GM23338 (cell line): ENCODE measurements at regions not wholly inside any gene's neighbourhood (a gene's known extent, or its start where the extent isn't known, plus 50 kb on each side); places are given as distances from the start of the nearest gene placed in this dataset.
A peak's percentile ranks its signal among the peaks of the same experiment; 100 is the strongest.

Experiments used
- ATAC-seq: fragments of 200-7000 bp; cut with Tn5 transposase; 3 replicates; pipeline ENCODE4 v1.9.1; 2020
- DNase-seq: peaks from one replicate; pipeline ENCODE4 v3.0.0-alpha.2; 2015; ENCODE audit warnings: low spot score
- H2AFZ ChIP-seq: fragments of 200-600 bp; sonication (generic); 2 replicates; pipeline ENCODE4 v1.8.0; 2016; ENCODE audit warnings: antibody characterized with exemption, mild to moderate bottlenecking, moderate library complexity
- H3F3A ChIP-seq: fragments of 200-600 bp; sonication (generic); replicated peaks from 2 replicates; pipeline ENCODE4 v1.8.0; 2017; ENCODE audit warnings: antibody characterized with exemption, mixed run types, low read depth
- H3K27ac ChIP-seq: fragments of 200-600 bp; sonication (generic); 2 replicates; pipeline ENCODE4 v1.6.1; 2016; ENCODE audit warnings: low read depth
- H3K27me3 ChIP-seq: fragments of 200-600 bp; sonication (generic); 2 replicates; pipeline ENCODE4 v1.8.0; 2016; ENCODE audit warnings: mild to moderate bottlenecking, mixed run types, moderate library complexity; ENCODE audit not compliant: insufficient read depth
- H3K36me3 ChIP-seq: fragments of 200-600 bp; sonication (generic); 2 replicates; pipeline ENCODE4 v1.8.0; 2016; ENCODE audit warnings: mild to moderate bottlenecking; ENCODE audit not compliant: insufficient read depth
- H3K4me1 ChIP-seq: fragments of 200-600 bp; sonication (generic); 2 replicates; pipeline ENCODE4 v1.8.0; 2016; ENCODE audit warnings: mild to moderate bottlenecking, moderate library complexity; ENCODE audit not compliant: insufficient read depth
- H3K4me2 ChIP-seq: fragments of 200-600 bp; sonication (generic); 2 replicates; pipeline ENCODE4 v1.7.1; 2017; ENCODE audit warnings: mixed run types
- H3K4me3 ChIP-seq: fragments of 200-600 bp; sonication (generic); 2 replicates; pipeline ENCODE4 v1.6.1; 2016; ENCODE audit warnings: mixed run types
- H3K79me2 ChIP-seq: fragments of 200-600 bp; sonication (generic); replicated peaks from 2 replicates; pipeline ENCODE4 v1.8.0; 2017; ENCODE audit warnings: mild to moderate bottlenecking; ENCODE audit not compliant: insufficient read depth
- H3K9me2 ChIP-seq: fragments of 200-600 bp; sonication (generic); 2 replicates; pipeline ENCODE4 v1.8.0; 2017; ENCODE audit not compliant: insufficient read depth
- H4K20me1 ChIP-seq: fragments of 200-600 bp; sonication (generic); replicated peaks from 2 replicates; pipeline ENCODE4 v1.8.0; 2017; ENCODE audit warnings: mild to moderate bottlenecking; ENCODE audit not compliant: insufficient read depth
- H3K27ac Mint-ChIP-seq: 2 replicates; pipeline ENCODE4 v1.8.0; 2020; ENCODE audit warnings: inconsistent platforms, mild to moderate bottlenecking, moderate library complexity, mixed read lengths
- H3K27me3 Mint-ChIP-seq: 3 replicates; pipeline ENCODE4 v1.8.0; 2022; ENCODE audit warnings: low read depth, mild to moderate bottlenecking, moderate library complexity, mixed read lengths, inconsistent platforms; ENCODE audit not compliant: insufficient read depth, poor library complexity
- H3K36me3 Mint-ChIP-seq: 3 replicates; pipeline ENCODE4 v1.8.0; 2021; ENCODE audit warnings: low read depth, mild to moderate bottlenecking, inconsistent platforms, moderate library complexity, mixed read lengths
- H3K4me1 Mint-ChIP-seq: 3 replicates; pipeline ENCODE4 v1.8.0; 2020; ENCODE audit warnings: mild to moderate bottlenecking, inconsistent platforms, mixed read lengths
- H3K4me3 Mint-ChIP-seq: 3 replicates; pipeline ENCODE4 v1.8.0; 2021; ENCODE audit warnings: moderate library complexity, mild to moderate bottlenecking, inconsistent platforms, mixed read lengths
- H3K9me3 Mint-ChIP-seq: 3 replicates; pipeline ENCODE4 v1.8.0; 2020; ENCODE audit warnings: moderate library complexity, mild to moderate bottlenecking, inconsistent platforms, mixed read lengths
- CREB1 ChIP-seq: fragments of 250-450 bp; sonication (Bioruptor Pico); IDR thresholded peaks from 2 replicates; pipeline ENCODE4 v1.5.0; 2020; ENCODE audit warnings: low read depth, mild to moderate bottlenecking, moderate library complexity
- EZH2 ChIP-seq: fragments of 200-600 bp; sonication (generic); IDR thresholded peaks from one replicate; pipeline ENCODE4 v1.8.0; 2017; ENCODE audit warnings: antibody characterized with exemption, mild to moderate bottlenecking, low read depth; ENCODE audit not compliant: unreplicated experiment
- EZH2phosphoT487 ChIP-seq: fragments of 200-600 bp; sonication (generic); IDR thresholded peaks from one replicate; pipeline ENCODE4 v1.8.1; 2018; ENCODE audit warnings: antibody characterized with exemption; ENCODE audit not compliant: unreplicated experiment
- JUNB ChIP-seq: IDR thresholded peaks from one replicate; pipeline ENCODE4 v1.6.1; 2016; ENCODE audit warnings: antibody characterized with exemption; ENCODE audit not compliant: unreplicated experiment
- NANOG ChIP-seq: IDR thresholded peaks from 2 replicates; pipeline ENCODE4 v1.6.1; 2016; ENCODE audit warnings: antibody characterized with exemption, borderline replicate concordance
- POLR2AphosphoS5 ChIP-seq: IDR thresholded peaks from 2 replicates; pipeline ENCODE4 v1.6.1; 2016; ENCODE audit warnings: antibody characterized with exemption, low read depth
- STAT1 ChIP-seq: IDR thresholded peaks from one replicate; pipeline ENCODE4 v1.6.1; 2016; ENCODE audit warnings: antibody characterized with exemption; ENCODE audit not compliant: unreplicated experiment
- ZNF114 ChIP-seq: fragments of 250-450 bp; sonication (Bioruptor Pico); IDR thresholded peaks from 2 replicates; pipeline ENCODE4 v1.5.0; 2020; ENCODE audit warnings: mild to moderate bottlenecking, moderate library complexity
- ZNF331 ChIP-seq: fragments of 250-450 bp; sonication (Bioruptor Pico); IDR thresholded peaks from 2 replicates; pipeline ENCODE4 v1.5.0; 2020; ENCODE audit warnings: low read depth, mild to moderate bottlenecking, moderate library complexity
- TF ChIP-seq, protein P1 (sequence below): IDR thresholded peaks from 2 replicates; pipeline ENCODE4 v1.6.1; 2016; ENCODE audit warnings: antibody characterized with exemption
- TF ChIP-seq, protein P2 (sequence below), 2 experiments: fragments of 200-600 bp in 1 of 2; sonication (generic) in 1 of 2; conservative IDR thresholded peaks; 2 replicates each; pipeline versions ENCODE4 v1.5.1 to v1.6.1; 2016 to 2017; ENCODE audit warnings: antibody characterized with exemption in 2 of 2, low read depth in 2 of 2, mild to moderate bottlenecking in 2 of 2, moderate library complexity in 1 of 2
- TF ChIP-seq, protein P3 (sequence below): IDR thresholded peaks from one replicate; pipeline ENCODE4 v1.6.1; 2018; ENCODE audit warnings: antibody characterized with exemption; ENCODE audit not compliant: unreplicated experiment
- TF ChIP-seq, protein P4 (sequence below): fragments of 250-450 bp; sonication (Bioruptor Pico); IDR thresholded peaks from 2 replicates; pipeline ENCODE4 v1.5.0; 2020; ENCODE audit warnings: mild to moderate bottlenecking, moderate library complexity

DNA sequence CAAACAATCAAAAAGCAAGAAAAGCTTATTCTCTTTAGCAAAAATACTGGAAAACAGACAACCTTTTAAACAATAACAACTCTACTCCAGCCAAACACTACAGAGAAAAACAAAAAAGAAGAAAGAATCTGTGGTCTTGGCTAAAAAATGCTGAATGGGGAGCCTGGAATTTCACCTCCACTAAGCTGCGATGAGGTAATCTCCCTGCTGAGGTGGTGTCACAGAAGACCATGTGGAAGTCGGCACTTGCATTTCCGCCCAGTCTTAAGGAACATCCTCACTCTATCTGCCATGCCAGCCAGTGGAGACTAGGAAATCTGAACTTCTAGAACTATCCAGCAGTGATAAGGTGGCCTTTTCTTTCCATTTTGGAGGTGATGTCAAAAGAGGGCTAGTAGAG, 1026.8 kb upstream of the EPHA7 start:
- no peaks in the 10 kb centered on the region for H3K4me1 ChIP-seq
- no peak overlapping the region for H3K4me2 ChIP-seq
- Mint-ChIP-seq H3K4me1 (peaks cover 5% of the 10 kb centered on the region; the same call in 1 of the 3 replicates), H3K9me3 (no peaks in the 10 kb centered on the region; the same call in 1 of the 3 replicates), H3K36me3 (0 out of 3 replicates have a peak, but pooled peaks cover 3% of the 10 kb centered on the region), H3K27me3 (peaks cover 1% of the 10 kb centered on the region), H3K27ac (peak overlapping the region; percentile 66), H3K4me3 (no peak overlapping the region)
- H3K9me2 ChIP-seq, result peaks cover 7% of the 10 kb centered on the region; the same call in 1 of the 2 replicates
- TF ChIP-seq ZNF114 (CRISPR knock-in tag), result no peak
- TF ChIP-seq, protein P1, sequence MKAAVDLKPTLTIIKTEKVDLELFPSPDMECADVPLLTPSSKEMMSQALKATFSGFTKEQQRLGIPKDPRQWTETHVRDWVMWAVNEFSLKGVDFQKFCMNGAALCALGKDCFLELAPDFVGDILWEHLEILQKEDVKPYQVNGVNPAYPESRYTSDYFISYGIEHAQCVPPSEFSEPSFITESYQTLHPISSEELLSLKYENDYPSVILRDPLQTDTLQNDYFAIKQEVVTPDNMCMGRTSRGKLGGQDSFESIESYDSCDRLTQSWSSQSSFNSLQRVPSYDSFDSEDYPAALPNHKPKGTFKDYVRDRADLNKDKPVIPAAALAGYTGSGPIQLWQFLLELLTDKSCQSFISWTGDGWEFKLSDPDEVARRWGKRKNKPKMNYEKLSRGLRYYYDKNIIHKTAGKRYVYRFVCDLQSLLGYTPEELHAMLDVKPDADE, result no peak
- TF ChIP-seq, protein P2, sequence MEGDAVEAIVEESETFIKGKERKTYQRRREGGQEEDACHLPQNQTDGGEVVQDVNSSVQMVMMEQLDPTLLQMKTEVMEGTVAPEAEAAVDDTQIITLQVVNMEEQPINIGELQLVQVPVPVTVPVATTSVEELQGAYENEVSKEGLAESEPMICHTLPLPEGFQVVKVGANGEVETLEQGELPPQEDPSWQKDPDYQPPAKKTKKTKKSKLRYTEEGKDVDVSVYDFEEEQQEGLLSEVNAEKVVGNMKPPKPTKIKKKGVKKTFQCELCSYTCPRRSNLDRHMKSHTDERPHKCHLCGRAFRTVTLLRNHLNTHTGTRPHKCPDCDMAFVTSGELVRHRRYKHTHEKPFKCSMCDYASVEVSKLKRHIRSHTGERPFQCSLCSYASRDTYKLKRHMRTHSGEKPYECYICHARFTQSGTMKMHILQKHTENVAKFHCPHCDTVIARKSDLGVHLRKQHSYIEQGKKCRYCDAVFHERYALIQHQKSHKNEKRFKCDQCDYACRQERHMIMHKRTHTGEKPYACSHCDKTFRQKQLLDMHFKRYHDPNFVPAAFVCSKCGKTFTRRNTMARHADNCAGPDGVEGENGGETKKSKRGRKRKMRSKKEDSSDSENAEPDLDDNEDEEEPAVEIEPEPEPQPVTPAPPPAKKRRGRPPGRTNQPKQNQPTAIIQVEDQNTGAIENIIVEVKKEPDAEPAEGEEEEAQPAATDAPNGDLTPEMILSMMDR (conservative IDR thresholded peaks at IDR 0.05; ENCODE audit: low read depth in 2 of 2), result no peak
- TF ChIP-seq, protein P3, sequence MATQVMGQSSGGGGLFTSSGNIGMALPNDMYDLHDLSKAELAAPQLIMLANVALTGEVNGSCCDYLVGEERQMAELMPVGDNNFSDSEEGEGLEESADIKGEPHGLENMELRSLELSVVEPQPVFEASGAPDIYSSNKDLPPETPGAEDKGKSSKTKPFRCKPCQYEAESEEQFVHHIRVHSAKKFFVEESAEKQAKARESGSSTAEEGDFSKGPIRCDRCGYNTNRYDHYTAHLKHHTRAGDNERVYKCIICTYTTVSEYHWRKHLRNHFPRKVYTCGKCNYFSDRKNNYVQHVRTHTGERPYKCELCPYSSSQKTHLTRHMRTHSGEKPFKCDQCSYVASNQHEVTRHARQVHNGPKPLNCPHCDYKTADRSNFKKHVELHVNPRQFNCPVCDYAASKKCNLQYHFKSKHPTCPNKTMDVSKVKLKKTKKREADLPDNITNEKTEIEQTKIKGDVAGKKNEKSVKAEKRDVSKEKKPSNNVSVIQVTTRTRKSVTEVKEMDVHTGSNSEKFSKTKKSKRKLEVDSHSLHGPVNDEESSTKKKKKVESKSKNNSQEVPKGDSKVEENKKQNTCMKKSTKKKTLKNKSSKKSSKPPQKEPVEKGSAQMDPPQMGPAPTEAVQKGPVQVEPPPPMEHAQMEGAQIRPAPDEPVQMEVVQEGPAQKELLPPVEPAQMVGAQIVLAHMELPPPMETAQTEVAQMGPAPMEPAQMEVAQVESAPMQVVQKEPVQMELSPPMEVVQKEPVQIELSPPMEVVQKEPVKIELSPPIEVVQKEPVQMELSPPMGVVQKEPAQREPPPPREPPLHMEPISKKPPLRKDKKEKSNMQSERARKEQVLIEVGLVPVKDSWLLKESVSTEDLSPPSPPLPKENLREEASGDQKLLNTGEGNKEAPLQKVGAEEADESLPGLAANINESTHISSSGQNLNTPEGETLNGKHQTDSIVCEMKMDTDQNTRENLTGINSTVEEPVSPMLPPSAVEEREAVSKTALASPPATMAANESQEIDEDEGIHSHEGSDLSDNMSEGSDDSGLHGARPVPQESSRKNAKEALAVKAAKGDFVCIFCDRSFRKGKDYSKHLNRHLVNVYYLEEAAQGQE, result no peak
- no peak for TF ChIP-seq CREB1 (CRISPR knock-in tag)
- TF ChIP-seq STAT1, result no peak
- TF ChIP-seq POLR2AphosphoS5, result no peak
- TF ChIP-seq EZH2phosphoT487, result no peak
- TF ChIP-seq, protein P4, sequence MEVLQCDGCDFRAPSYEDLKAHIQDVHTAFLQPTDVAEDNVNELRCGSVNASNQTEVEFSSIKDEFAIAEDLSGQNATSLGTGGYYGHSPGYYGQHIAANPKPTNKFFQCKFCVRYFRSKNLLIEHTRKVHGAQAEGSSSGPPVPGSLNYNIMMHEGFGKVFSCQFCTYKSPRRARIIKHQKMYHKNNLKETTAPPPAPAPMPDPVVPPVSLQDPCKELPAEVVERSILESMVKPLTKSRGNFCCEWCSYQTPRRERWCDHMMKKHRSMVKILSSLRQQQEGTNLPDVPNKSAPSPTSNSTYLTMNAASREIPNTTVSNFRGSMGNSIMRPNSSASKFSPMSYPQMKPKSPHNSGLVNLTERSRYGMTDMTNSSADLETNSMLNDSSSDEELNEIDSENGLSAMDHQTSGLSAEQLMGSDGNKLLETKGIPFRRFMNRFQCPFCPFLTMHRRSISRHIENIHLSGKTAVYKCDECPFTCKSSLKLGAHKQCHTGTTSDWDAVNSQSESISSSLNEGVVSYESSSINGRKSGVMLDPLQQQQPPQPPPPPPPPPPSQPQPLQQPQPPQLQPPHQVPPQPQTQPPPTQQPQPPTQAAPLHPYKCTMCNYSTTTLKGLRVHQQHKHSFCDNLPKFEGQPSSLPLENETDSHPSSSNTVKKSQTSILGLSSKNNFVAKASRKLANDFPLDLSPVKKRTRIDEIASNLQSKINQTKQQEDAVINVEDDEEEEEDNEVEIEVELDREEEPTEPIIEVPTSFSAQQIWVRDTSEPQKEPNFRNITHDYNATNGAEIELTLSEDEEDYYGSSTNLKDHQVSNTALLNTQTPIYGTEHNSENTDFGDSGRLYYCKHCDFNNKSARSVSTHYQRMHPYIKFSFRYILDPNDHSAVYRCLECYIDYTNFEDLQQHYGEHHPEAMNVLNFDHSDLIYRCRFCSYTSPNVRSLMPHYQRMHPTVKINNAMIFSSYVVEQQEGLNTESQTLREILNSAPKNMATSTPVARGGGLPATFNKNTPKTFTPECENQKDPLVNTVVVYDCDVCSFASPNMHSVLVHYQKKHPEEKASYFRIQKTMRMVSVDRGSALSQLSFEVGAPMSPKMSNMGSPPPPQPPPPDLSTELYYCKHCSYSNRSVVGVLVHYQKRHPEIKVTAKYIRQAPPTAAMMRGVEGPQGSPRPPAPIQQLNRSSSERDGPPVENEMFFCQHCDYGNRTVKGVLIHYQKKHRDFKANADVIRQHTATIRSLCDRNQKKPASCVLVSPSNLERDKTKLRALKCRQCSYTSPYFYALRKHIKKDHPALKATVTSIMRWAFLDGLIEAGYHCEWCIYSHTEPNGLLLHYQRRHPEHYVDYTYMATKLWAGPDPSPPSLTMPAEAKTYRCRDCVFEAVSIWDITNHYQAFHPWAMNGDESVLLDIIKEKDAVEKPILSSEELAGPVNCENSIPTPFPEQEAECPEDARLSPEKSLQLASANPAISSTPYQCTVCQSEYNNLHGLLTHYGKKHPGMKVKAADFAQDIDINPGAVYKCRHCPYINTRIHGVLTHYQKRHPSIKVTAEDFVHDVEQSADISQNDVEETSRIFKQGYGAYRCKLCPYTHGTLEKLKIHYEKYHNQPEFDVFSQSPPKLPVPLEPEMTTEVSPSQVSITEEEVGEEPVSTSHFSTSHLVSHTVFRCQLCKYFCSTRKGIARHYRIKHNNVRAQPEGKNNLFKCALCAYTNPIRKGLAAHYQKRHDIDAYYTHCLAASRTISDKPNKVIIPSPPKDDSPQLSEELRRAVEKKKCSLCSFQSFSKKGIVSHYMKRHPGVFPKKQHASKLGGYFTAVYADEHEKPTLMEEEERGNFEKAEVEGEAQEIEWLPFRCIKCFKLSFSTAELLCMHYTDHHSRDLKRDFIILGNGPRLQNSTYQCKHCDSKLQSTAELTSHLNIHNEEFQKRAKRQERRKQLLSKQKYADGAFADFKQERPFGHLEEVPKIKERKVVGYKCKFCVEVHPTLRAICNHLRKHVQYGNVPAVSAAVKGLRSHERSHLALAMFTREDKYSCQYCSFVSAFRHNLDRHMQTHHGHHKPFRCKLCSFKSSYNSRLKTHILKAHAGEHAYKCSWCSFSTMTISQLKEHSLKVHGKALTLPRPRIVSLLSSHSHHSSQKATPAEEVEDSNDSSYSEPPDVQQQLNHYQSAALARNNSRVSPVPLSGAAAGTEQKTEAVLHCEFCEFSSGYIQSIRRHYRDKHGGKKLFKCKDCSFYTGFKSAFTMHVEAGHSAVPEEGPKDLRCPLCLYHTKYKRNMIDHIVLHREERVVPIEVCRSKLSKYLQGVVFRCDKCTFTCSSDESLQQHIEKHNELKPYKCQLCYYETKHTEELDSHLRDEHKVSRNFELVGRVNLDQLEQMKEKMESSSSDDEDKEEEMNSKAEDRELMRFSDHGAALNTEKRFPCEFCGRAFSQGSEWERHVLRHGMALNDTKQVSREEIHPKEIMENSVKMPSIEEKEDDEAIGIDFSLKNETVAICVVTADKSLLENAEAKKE (CRISPR knock-in tag), result no peak
- no peak for TF ChIP-seq JUNB
- no peak for TF ChIP-seq EZH2
- no peak for TF ChIP-seq ZNF331 (CRISPR knock-in tag)
- TF ChIP-seq NANOG, result no peak
- H3K4me3 ChIP-seq, result no peak overlapping the region
- H2AFZ ChIP-seq, result peak overlapping the region; percentile 44; the same call in 1 of the 2 replicates
- no peaks in the 10 kb centered on the region for H4K20me1 ChIP-seq
- ATAC-seq (no peak), DNase-seq (peak; percentile 18)
- no peaks in the 10 kb centered on the region for H3K27me3 ChIP-seq
- H3K27ac ChIP-seq, result no peak overlapping the region
- no peaks in the 10 kb centered on the region for H3K36me3 ChIP-seq
- no peaks in the 10 kb centered on the region for H3K79me2 ChIP-seq
- no peaks in the 10 kb centered on the region for H3F3A ChIP-seq
